DOHH2 (cell line): ENCODE measurements at regions not wholly inside any gene's neighbourhood (a gene's known extent, or its start where the extent isn't known, plus 50 kb on each side); places are given as distances from the start of the nearest gene placed in this dataset.

ENCODE experiments used
- CTCF ChIP-seq: fragments of 200-600 bp; sonication (generic); IDR thresholded peaks from one replicate; pipeline ENCODE4 v1.5.1; 2014; ENCODE audit warnings: antibody characterized with exemption, mild to moderate bottlenecking, low read depth, low read length; ENCODE audit not compliant: poor library complexity, severe bottlenecking
- EZH2phosphoT487 ChIP-seq: fragments of 200-600 bp; sonication (generic); IDR thresholded peaks from 2 replicates; pipeline ENCODE4 v1.6.1; 2017; ENCODE audit warnings: borderline replicate concordance, mild to moderate bottlenecking, antibody characterized with exemption, low read length, moderate library complexity, mixed read lengths

- TF ChIP-seq CTCF (no peak), EZH2phosphoT487 (no peak)
Measured at GRCh38 chr1:73401666-73402065, 796.3 kb downstream of the LRRIQ3 start.
